ENCODE measurements at regions not wholly inside any gene's neighbourhood (a gene's known extent, or its start where the extent isn't known, plus 50 kb on each side); places are given as distances from the start of the nearest gene placed in this dataset.
"Not testable (repeated sequence)": the region's sequence is repeated elsewhere in the genome, so short reads cannot be mapped to it uniquely, and the experiment has no call there.

DNA sequence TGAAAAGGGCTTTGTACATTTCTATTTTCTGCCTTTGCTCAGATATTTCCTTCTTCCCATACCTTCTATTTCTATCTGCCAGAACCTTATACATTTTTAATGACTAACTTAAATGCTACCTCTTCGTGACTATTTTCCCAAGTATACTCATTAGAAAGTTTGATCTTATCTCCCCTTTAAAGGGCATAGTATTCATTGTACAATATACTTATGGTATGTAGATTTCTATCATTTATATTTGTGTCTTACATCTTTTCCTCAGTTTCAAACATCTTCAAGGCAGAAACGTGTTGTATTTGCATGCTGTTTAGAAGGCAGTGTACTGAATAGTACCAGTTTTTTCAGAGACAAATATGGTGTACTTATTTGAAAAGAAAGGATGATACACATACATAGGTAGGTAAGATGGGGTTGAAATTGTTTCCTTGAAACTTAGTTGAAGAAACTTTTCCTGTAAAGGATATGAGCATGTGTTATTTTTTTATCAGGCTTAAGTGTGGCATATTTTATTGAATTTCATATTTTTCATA is 518.1 kb upstream of the NUDT12 start:
- Mint-ChIP-seq H3K9me3 (peaks cover 2 to 5% of the 10 kb centered on the region in 2 donors), H3K27me3 (ENCODE audit: low read depth) (no peaks in the 10 kb centered on the region), H3K4me1 (ENCODE audit: low read depth) (no peaks in the 10 kb centered on the region), H3K4me3 (no peak overlapping the region), H3K27ac (no peak overlapping the region), H3K36me3 (ENCODE audit: insufficient read depth in 2 of 2) (peaks cover 3% of the 10 kb centered on the region in 2 donors)
- no peak for ATAC-seq (replicated peaks in 1 of 2)
- DNase-seq = no peak

- not testable (repeated sequence) for DNase-seq; H3K36me3 Mint-ChIP-seq (ENCODE audit: insufficient read depth in 2 of 2); H3K9me3 Mint-ChIP-seq; ATAC-seq (replicated peaks in 1 of 2); H3K27ac Mint-ChIP-seq; H3K4me3 Mint-ChIP-seq; H3K27me3 Mint-ChIP-seq (ENCODE audit: low read depth); H3K4me1 Mint-ChIP-seq (ENCODE audit: low read depth)
Observed at GRCh38 chr5:104079861-104080645, 517.5 kb upstream of the NUDT12 start.

DNA sequence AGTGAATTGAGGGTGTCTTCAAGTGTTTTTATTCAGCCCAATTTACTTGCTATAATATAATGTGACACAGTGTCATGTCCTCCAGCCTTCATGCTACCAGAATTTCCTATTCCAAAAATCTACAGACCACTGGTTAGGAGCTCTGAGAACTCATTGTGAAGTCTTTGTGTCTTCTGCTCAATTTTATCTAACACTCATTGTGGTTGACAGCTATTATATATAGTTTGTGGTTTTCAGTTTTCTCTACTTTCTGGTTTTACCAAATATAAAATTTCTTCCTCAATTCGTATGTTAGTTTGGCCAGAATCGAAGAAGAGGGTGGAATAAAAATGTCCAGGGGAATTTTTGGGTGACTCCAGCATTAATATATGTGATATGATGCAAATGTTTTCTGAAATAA is 509.3 kb upstream of the NUDT12 start:
- Mint-ChIP-seq H3K27ac (no peak overlapping the region), H3K4me1 (ENCODE audit: low read depth) (no peaks in the 10 kb centered on the region), H3K27me3 (ENCODE audit: low read depth) (no peaks in the 10 kb centered on the region), H3K36me3 (ENCODE audit: insufficient read depth in 2 of 2) (no peaks in the 10 kb centered on the region), H3K9me3 (peaks cover 1 to 5% of the 10 kb centered on the region in 2 donors), H3K4me3 (no peak overlapping the region)
- no peak for DNase-seq
- ATAC-seq (replicated peaks in 1 of 2) = no peak

DNA sequence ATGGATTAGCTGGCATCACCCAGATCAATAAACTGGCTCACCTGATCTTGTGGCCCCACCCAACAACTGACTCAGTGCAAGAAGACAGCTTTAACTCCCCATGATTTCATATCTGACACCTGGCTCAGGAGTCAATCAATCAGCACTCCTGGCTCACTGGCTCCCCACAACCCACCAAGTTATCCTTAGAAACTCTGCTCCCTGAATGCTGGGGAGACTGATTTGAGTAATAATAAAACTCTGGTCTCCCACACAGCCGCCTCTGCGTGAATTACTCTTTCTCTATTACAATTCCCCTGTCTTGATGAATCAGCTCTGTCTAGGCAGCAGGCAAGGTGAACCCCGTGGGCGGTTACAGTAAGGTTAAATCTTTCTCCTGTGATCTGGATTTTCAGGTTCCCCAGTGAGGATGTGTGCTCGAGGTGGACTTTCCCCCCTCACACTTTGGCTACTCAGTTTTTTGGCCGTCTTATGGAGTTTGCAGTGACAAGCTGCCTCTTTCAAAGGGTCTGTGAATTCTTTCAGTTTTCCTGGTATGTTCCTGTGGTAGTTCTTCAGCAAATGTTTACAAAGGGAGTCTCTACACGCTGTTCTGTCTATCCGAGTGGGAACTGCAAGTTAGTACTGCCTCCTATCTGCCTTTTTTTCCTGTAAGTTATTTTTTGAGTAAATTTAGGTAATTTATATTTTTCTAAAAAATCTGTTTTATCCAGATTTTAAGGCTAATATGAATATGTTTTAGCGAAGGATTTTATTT is 500.2 kb upstream of the NUDT12 start:
- Mint-ChIP-seq H3K4me3 (no peak overlapping the region), H3K4me1 (ENCODE audit: low read depth) (no peaks in the 10 kb centered on the region), H3K36me3 (ENCODE audit: insufficient read depth in 2 of 2) (no peaks in the 10 kb centered on the region), H3K27me3 (ENCODE audit: low read depth) (no peaks in the 10 kb centered on the region), H3K27ac (no peak overlapping the region), H3K9me3 (peaks cover 0 to 6% of the 10 kb centered on the region in 2 donors)
- ATAC-seq (replicated peaks in 1 of 2) (no peak), DNase-seq (no peak)

- ATAC-seq (replicated peaks in 1 of 2) (no peak), DNase-seq (no peak)
- no peaks in the 10 kb centered on the region for H3K4me1 Mint-ChIP-seq (ENCODE audit: low read depth)
- no peak overlapping the region for H3K27ac Mint-ChIP-seq
- H3K4me3 Mint-ChIP-seq = no peak overlapping the region
- H3K27me3 Mint-ChIP-seq (ENCODE audit: low read depth) = no peaks in the 10 kb centered on the region
- no peaks in the 10 kb centered on the region for H3K36me3 Mint-ChIP-seq (ENCODE audit: insufficient read depth in 2 of 2)
- peaks cover 0 to 6% of the 10 kb centered on the region in 2 donors for H3K9me3 Mint-ChIP-seq
Observed at GRCh38 chr5:104061707-104062106, 499.1 kb upstream of the NUDT12 start.

GRCh38 chr5:104053353-104053649 is 490.7 kb upstream of the NUDT12 start:
- peaks cover 2% of the 10 kb centered on the region in 2 donors for H3K9me3 Mint-ChIP-seq
- no peaks in the 10 kb centered on the region for H3K27me3 Mint-ChIP-seq (ENCODE audit: low read depth)
- no peaks in the 10 kb centered on the region for H3K4me1 Mint-ChIP-seq (ENCODE audit: low read depth)
- no peak overlapping the region for H3K4me3 Mint-ChIP-seq
- DNase-seq (no peak), ATAC-seq (replicated peaks in 1 of 2) (no peak)
- no peak overlapping the region for H3K27ac Mint-ChIP-seq
- H3K36me3 Mint-ChIP-seq (ENCODE audit: insufficient read depth in 2 of 2) = no peaks in the 10 kb centered on the region

- H3K36me3 Mint-ChIP-seq (ENCODE audit: insufficient read depth in 2 of 2) = no peaks in the 10 kb centered on the region
- no peaks in the 10 kb centered on the region for H3K4me1 Mint-ChIP-seq (ENCODE audit: low read depth)
- ATAC-seq (replicated peaks in 1 of 2) = no peak
- peaks cover 2 to 3% of the 10 kb centered on the region in 2 donors for H3K9me3 Mint-ChIP-seq
- H3K4me3 Mint-ChIP-seq = no peak overlapping the region
- H3K27ac Mint-ChIP-seq = no peak overlapping the region
- DNase-seq = no peak
- no peaks in the 10 kb centered on the region for H3K27me3 Mint-ChIP-seq (ENCODE audit: low read depth)
Observed at GRCh38 chr5:104052558-104053352, 490.2 kb upstream of the NUDT12 start.

DNA sequence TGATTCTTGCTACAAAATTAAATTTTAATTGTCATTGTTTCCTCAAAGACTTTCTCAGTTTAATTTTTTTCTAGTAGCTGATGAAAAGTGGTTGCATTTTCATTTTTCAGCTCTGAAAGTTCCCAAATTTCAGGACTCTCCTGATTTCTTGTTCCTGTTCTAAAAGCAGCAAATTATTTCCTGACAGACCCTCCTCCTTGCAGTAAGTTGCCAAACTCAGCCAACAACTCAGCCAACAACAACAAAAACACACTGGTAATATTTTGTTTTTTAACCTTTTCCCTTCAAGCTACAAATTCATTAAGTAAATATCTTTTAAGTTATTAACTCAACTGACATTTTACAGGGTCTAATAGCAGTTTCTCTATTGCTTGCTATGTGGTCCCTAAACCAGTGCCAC is 487.8 kb upstream of the NUDT12 start:
- no peak for DNase-seq
- Mint-ChIP-seq H3K27me3 (ENCODE audit: low read depth) (no peaks in the 10 kb centered on the region), H3K4me3 (no peak overlapping the region), H3K9me3 (peaks cover 0 to 3% of the 10 kb centered on the region in 2 donors), H3K36me3 (ENCODE audit: insufficient read depth in 2 of 2) (no peaks in the 10 kb centered on the region), H3K4me1 (ENCODE audit: low read depth) (no peaks in the 10 kb centered on the region), H3K27ac (no peak overlapping the region)
- no peak for ATAC-seq (replicated peaks in 1 of 2)

DNA sequence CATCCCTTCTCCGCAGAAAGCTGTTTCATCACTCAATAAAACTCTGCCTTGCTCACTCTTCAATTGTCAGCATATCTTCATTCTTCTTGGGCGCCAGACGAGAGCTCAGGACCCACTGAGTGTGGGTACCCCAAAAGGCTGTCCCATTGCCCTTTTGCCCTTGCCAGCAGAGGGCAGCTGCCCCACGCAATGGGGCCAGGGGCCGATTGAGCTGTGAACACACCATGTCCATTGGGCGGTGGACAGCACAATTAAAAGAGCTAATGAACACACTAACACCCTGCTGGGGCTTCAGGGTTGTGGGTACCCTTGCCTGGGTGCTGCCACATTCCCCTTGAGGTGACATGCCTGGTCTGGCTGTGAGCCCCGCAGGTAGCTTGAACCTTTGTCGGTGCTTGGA is 487.2 kb upstream of the NUDT12 start:
- Mint-ChIP-seq H3K9me3 (peaks cover 0 to 3% of the 10 kb centered on the region in 2 donors), H3K36me3 (ENCODE audit: insufficient read depth in 2 of 2) (no peaks in the 10 kb centered on the region), H3K27ac (no peak overlapping the region), H3K4me3 (no peak overlapping the region), H3K4me1 (ENCODE audit: low read depth) (no peaks in the 10 kb centered on the region), H3K27me3 (ENCODE audit: low read depth) (no peaks in the 10 kb centered on the region)
- DNase-seq = no peak
- ATAC-seq (replicated peaks in 1 of 2) = no peak

- peaks cover 2 to 3% of the 10 kb centered on the region in 2 donors for H3K9me3 Mint-ChIP-seq
- H3K27me3 Mint-ChIP-seq (ENCODE audit: low read depth) = no peaks in the 10 kb centered on the region
- DNase-seq = no peak
- no peak overlapping the region for H3K27ac Mint-ChIP-seq
- no peaks in the 10 kb centered on the region for H3K4me1 Mint-ChIP-seq (ENCODE audit: low read depth)
- no peak overlapping the region for H3K4me3 Mint-ChIP-seq
- H3K36me3 Mint-ChIP-seq (ENCODE audit: insufficient read depth in 2 of 2) = no peaks in the 10 kb centered on the region
- no peak for ATAC-seq (replicated peaks in 1 of 2)
Observed at GRCh38 chr5:104048231-104048630, 485.6 kb upstream of the NUDT12 start.

DNA sequence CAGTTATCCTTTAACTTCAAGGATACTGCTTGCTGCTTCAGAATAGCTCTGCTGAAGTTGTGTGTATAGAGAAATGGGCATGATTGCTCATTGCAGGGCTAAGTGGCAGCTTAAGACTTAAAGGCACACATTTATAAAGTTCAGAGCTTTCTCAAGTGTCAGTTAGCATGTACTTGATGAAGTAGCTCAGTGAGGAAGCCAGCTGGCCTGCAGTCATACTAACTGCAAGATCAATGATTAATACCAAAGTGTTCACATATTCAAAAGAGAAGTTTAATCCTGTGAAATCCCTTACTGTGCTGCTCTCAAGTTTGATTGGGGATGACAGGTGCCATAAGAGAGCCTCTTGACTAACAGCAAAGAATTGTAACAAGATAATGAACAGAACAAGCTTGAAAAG is 483.4 kb upstream of the NUDT12 start:
- no peak overlapping the region for H3K27ac Mint-ChIP-seq
- H3K27me3 Mint-ChIP-seq (ENCODE audit: low read depth) = no peaks in the 10 kb centered on the region
- no peak for ATAC-seq (replicated peaks in 1 of 2)
- H3K9me3 Mint-ChIP-seq = peaks cover 3 to 7% of the 10 kb centered on the region in 2 donors
- DNase-seq = no peak
- H3K36me3 Mint-ChIP-seq (ENCODE audit: insufficient read depth in 2 of 2) = no peaks in the 10 kb centered on the region
- no peak overlapping the region for H3K4me3 Mint-ChIP-seq
- no peaks in the 10 kb centered on the region for H3K4me1 Mint-ChIP-seq (ENCODE audit: low read depth)

DNA sequence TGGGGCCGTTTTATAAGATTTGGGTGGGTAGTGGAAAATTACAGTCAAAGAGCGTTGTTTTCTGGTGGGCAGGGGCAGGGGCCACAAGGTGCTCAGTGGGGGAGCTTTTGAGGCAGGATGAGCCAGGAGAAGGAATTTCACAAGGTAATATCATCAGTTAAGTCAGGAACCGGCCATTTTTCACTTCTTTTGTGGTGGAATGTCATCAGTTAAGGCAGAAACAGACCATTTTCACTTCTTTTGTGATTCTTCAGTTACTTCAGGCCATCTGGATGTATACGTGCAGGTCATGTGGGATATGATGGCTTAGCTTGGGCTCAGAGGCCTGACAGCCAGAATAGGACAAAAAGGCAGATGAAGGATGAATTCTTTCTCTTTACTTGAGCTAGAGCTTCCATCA is 477.3 kb upstream of the NUDT12 start:
- DNase-seq; H3K27me3 Mint-ChIP-seq (ENCODE audit: low read depth); H3K36me3 Mint-ChIP-seq (ENCODE audit: insufficient read depth in 2 of 2); H3K4me3 Mint-ChIP-seq; H3K4me1 Mint-ChIP-seq (ENCODE audit: low read depth); ATAC-seq (replicated peaks in 1 of 2); H3K27ac Mint-ChIP-seq: not testable (repeated sequence)
- H3K9me3 Mint-ChIP-seq = peaks cover 5 to 14% of the 10 kb centered on the region in 2 donors

DNA sequence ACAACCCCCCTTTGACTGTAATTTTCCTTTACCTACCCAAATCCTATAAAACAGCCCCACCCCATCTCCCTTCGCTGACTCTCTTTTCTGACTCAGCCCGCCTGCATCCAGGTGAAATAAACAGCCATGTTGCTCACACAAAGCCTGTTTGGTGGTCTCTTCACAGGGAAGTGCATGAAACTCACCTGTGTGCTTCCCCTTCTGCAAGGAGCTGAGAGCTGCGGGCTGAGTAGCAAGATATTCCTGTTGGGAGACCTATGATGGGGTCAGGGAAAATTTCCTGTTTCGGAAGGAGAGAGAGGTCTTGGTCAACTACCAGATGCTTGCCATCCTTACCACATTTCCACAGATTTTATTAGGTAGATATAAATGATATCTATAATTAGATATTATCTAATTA is 474.5 kb upstream of the NUDT12 start:
- not testable (repeated sequence) for H3K27me3 Mint-ChIP-seq (ENCODE audit: low read depth); H3K4me3 Mint-ChIP-seq; ATAC-seq (replicated peaks in 1 of 2); H3K36me3 Mint-ChIP-seq (ENCODE audit: insufficient read depth in 2 of 2); H3K4me1 Mint-ChIP-seq (ENCODE audit: low read depth); DNase-seq; H3K27ac Mint-ChIP-seq
- H3K9me3 Mint-ChIP-seq = peaks cover 10 to 11% of the 10 kb centered on the region in 2 donors

Data from activated T-cell treated with anti-CD3 and anti-CD28 coated beads, Interleukin-2, amount 50 U/mL, for 72 hours (primary cell).